Keratinocyte (primary cell): ENCODE measurements at regions not wholly inside any gene's neighbourhood (a gene's known extent, or its start where the extent isn't known, plus 50 kb on each side); places are given as distances from the start of the nearest gene placed in this dataset.

Source experiments
- EZH2 ChIP-seq: IDR thresholded peaks from one replicate; pipeline ENCODE4 v1.6.1; 2012; ENCODE audit warnings: inconsistent platforms, mild to moderate bottlenecking, low read length, moderate library complexity
- TF ChIP-seq, protein P1 (sequence below), 3 experiments: IDR thresholded peaks in 1 of 3; conservative IDR thresholded peaks in 1 of 3; optimal IDR thresholded peaks in 1 of 3; 2 replicates in 2 of 3; 3 replicates in 1 of 3; pipeline versions ENCODE3 to v1.5.1; 2011; ENCODE audit warnings: low read length in 3 of 3, mild to moderate bottlenecking in 3 of 3, moderate library complexity in 2 of 3, control low read depth in 1 of 3, inconsistent platforms in 1 of 3; ENCODE audit not compliant: insufficient read depth in 2 of 3; ENCODE audit errors: extremely low read depth in 1 of 3

GRCh38 chr18:51603111-51603510, 405.6 kb upstream of the MEX3C start:
- TF ChIP-seq, protein P1, sequence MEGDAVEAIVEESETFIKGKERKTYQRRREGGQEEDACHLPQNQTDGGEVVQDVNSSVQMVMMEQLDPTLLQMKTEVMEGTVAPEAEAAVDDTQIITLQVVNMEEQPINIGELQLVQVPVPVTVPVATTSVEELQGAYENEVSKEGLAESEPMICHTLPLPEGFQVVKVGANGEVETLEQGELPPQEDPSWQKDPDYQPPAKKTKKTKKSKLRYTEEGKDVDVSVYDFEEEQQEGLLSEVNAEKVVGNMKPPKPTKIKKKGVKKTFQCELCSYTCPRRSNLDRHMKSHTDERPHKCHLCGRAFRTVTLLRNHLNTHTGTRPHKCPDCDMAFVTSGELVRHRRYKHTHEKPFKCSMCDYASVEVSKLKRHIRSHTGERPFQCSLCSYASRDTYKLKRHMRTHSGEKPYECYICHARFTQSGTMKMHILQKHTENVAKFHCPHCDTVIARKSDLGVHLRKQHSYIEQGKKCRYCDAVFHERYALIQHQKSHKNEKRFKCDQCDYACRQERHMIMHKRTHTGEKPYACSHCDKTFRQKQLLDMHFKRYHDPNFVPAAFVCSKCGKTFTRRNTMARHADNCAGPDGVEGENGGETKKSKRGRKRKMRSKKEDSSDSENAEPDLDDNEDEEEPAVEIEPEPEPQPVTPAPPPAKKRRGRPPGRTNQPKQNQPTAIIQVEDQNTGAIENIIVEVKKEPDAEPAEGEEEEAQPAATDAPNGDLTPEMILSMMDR (optimal IDR thresholded peaks at IDR 0.05 in 1 of 3, IDR thresholded peaks at IDR 0.05 in 1 of 3, conservative IDR thresholded peaks at IDR 0.05 in 1 of 3; ENCODE audit: extremely low read depth in 1 of 3, insufficient read depth in 2 of 3, low read length in 3 of 3): no peak
- no peak for TF ChIP-seq EZH2
